ENCODE measurements at regions not wholly inside any gene's neighbourhood (a gene's known extent, or its start where the extent isn't known, plus 50 kb on each side); places are given as distances from the start of the nearest gene placed in this dataset.

DNA sequence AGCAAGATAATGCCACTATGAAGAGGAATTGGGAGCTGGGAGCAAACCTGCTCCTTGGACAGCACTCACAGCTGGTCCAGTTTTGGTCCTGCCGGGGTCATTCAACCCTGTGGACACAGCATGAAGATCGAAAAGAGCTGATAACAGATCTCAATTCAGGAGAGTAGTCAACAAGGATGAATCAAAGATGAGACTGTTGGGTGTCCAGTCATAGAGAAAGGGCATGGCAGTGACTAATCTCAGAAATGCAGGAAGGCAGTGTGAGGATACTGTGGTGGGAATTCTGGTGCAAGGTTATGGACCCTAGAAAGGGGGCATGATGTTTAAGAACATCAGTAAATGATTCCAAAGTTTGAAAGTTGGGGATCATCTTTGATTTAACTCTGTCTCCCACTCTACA, 261.4 kb upstream of the ZP4 start:
- H3K4ac ChIP-seq (ENCODE audit: low read depth, low read length), result no peak overlapping the region
- Mint-ChIP-seq H3K27me3 (ENCODE audit: low read depth) (no peaks in the 10 kb centered on the region), H3K4me1 (0 out of 4 replicates have a peak, but pooled peaks cover 0 to 4% of the 10 kb centered on the region in 2 experiments), H3K4me3 (no peak overlapping the region), H3K9me3 (no peaks in the 10 kb centered on the region), H3K27ac (no peak overlapping the region; a peak in 1 of 7 replicates), H3K36me3 (ENCODE audit: insufficient read depth in 1 of 3, low read depth in 3 of 3) (no peaks in the 10 kb centered on the region)
- H3K79me1 ChIP-seq (ENCODE audit: insufficient read depth, low read depth, low read length, poor library complexity, severe bottlenecking), result no peaks in the 10 kb centered on the region
- H3K23me2 ChIP-seq (ENCODE audit: insufficient read length, low read depth, low read length, poor library complexity, severe bottlenecking), result no peaks in the 10 kb centered on the region
- no peak overlapping the region for H3K23ac ChIP-seq (ENCODE audit: insufficient read length, low read depth, low read length)
- H4K20me1 ChIP-seq (ENCODE audit: control insufficient read depth, insufficient read depth, insufficient read length), result no peaks in the 10 kb centered on the region
- H3K79me2 ChIP-seq (ENCODE audit: insufficient read depth, low read length), result no peaks in the 10 kb centered on the region
- H2BK5ac ChIP-seq (ENCODE audit: insufficient read length, low read length), result no peak overlapping the region
- no peak overlapping the region for H3T11ph ChIP-seq (ENCODE audit: low read length)
- H2BK20ac ChIP-seq (ENCODE audit: low read depth, low read length, poor library complexity, severe bottlenecking), result no peak overlapping the region
- TF ChIP-seq, protein P1, sequence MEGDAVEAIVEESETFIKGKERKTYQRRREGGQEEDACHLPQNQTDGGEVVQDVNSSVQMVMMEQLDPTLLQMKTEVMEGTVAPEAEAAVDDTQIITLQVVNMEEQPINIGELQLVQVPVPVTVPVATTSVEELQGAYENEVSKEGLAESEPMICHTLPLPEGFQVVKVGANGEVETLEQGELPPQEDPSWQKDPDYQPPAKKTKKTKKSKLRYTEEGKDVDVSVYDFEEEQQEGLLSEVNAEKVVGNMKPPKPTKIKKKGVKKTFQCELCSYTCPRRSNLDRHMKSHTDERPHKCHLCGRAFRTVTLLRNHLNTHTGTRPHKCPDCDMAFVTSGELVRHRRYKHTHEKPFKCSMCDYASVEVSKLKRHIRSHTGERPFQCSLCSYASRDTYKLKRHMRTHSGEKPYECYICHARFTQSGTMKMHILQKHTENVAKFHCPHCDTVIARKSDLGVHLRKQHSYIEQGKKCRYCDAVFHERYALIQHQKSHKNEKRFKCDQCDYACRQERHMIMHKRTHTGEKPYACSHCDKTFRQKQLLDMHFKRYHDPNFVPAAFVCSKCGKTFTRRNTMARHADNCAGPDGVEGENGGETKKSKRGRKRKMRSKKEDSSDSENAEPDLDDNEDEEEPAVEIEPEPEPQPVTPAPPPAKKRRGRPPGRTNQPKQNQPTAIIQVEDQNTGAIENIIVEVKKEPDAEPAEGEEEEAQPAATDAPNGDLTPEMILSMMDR (conservative IDR thresholded peaks at IDR 0.05), result no peak
- no peak overlapping the region for H2AK5ac ChIP-seq (ENCODE audit: insufficient read length, low read length)
- no peak overlapping the region for H4K91ac ChIP-seq (ENCODE audit: insufficient read length, low read depth, low read length)
- H2AFZ ChIP-seq (ENCODE audit: low read length), result no peak overlapping the region
- no peak overlapping the region for H3K14ac ChIP-seq (ENCODE audit: insufficient read depth, low read length)
- H2BK12ac ChIP-seq (ENCODE audit: insufficient read length, low read depth, low read length), result no peak overlapping the region
- no peak overlapping the region for H2BK120ac ChIP-seq (ENCODE audit: low read depth, low read length, poor library complexity, severe bottlenecking)
- no peaks in the 10 kb centered on the region for H3K27me3 ChIP-seq (ENCODE audit: insufficient read depth, low read length)
- no peak overlapping the region for H3K27ac ChIP-seq (ENCODE audit: insufficient read length, low read depth, low read length)
- DNase-seq, result no peak
- no peak overlapping the region for H3K9ac ChIP-seq (ENCODE audit: extremely low read depth, insufficient read length, low read length)
- no peak overlapping the region for H3K4me2 ChIP-seq (ENCODE audit: insufficient read depth, insufficient read length, low read length)
- no peak overlapping the region for H4K5ac ChIP-seq (ENCODE audit: insufficient read length, low read depth, low read length)
- no CpG with 5 or more reads among the region's 2 CpGs for WGBS (ENCODE audit: extremely low coverage, insufficient read length, low lambda C conversion rate)
- H3K9me3 ChIP-seq (ENCODE audit: control insufficient read depth, low read depth, low read length), result no peaks in the 10 kb centered on the region
- no peaks in the 10 kb centered on the region for H3K4me1 ChIP-seq (ENCODE audit: insufficient read depth, low read length)
- H2BK15ac ChIP-seq (ENCODE audit: low read depth, low read length), result no peak overlapping the region
- no peak overlapping the region for H3K18ac ChIP-seq (ENCODE audit: insufficient read length, low read depth, low read length)
- H4K8ac ChIP-seq (replicated peaks; ENCODE audit: insufficient read length, low read depth, low read length), result no peak overlapping the region
- H3K56ac ChIP-seq (ENCODE audit: insufficient read length, low read depth, low read length), result no peak overlapping the region
